OCI-LY1 (cell line): ENCODE measurements at regions not wholly inside any gene's neighbourhood (a gene's known extent, or its start where the extent isn't known, plus 50 kb on each side); places are given as distances from the start of the nearest gene placed in this dataset.

Experiments used
- H2AFZ ChIP-seq: fragments of 200-600 bp; sonication (generic), shearing (Covaris generic); 2 replicates; pipeline ENCODE4 v1.6.0; 2014; ENCODE audit warnings: antibody characterized with exemption, mild to moderate bottlenecking, low read length
- H3F3A ChIP-seq: fragments of 200-600 bp; sonication (generic), shearing (Covaris generic); 2 replicates; pipeline ENCODE4 v1.6.0; 2014; ENCODE audit warnings: mild to moderate bottlenecking, antibody characterized with exemption, low read length, moderate library complexity; ENCODE audit not compliant: insufficient read depth
- H3K27ac ChIP-seq: fragments of 200-600 bp; sonication (generic); 2 replicates; pipeline ENCODE4 v1.5.1; 2014; ENCODE audit warnings: low read length, mixed run types, mild to moderate bottlenecking, low read depth; ENCODE audit not compliant: poor library complexity, severe bottlenecking
- H3K27me3 ChIP-seq: fragments of 200-600 bp; sonication (generic); 2 replicates; pipeline ENCODE4 v1.6.0; 2014; ENCODE audit warnings: antibody characterized with exemption, mild to moderate bottlenecking, low read length, moderate library complexity; ENCODE audit not compliant: insufficient read depth
- H3K36me3 ChIP-seq: fragments of 200-600 bp; sonication (generic); 2 replicates; pipeline ENCODE4 v1.6.1; 2014; ENCODE audit warnings: mild to moderate bottlenecking, antibody characterized with exemption, low read length, moderate library complexity, mixed read lengths; ENCODE audit not compliant: insufficient read depth
- H3K4me1 ChIP-seq: fragments of 200-600 bp; sonication (generic); 2 replicates; pipeline ENCODE4 v1.5.1; 2014; ENCODE audit warnings: mild to moderate bottlenecking, low read length, moderate library complexity; ENCODE audit not compliant: insufficient read depth, severe bottlenecking
- H3K4me2 ChIP-seq: fragments of 200-600 bp; sonication (generic), shearing (Covaris generic); 2 replicates; pipeline ENCODE4 v1.6.1; 2014; ENCODE audit warnings: low read length
- H3K4me3 ChIP-seq: fragments of 200-600 bp; sonication (generic); 2 replicates; pipeline ENCODE4 v1.5.1; 2014; ENCODE audit warnings: low read length, low read depth, mild to moderate bottlenecking, mixed read lengths; ENCODE audit not compliant: poor library complexity, severe bottlenecking
- H3K79me2 ChIP-seq: fragments of 200-600 bp; shearing (Covaris generic); 2 replicates; pipeline ENCODE4 v1.6.1; 2016; ENCODE audit warnings: mixed run types, low read length, mixed read lengths; ENCODE audit not compliant: insufficient read depth
- H3K9ac ChIP-seq: fragments of 200-600 bp; sonication (generic), shearing (Covaris generic); 2 replicates; pipeline ENCODE4 v1.6.1; 2014; ENCODE audit warnings: mild to moderate bottlenecking, low read length, mixed read lengths
- H3K9me2 ChIP-seq: fragments of 200-600 bp; sonication (generic), shearing (Covaris generic); 2 replicates; pipeline ENCODE4 v1.6.1; 2014; ENCODE audit warnings: low read depth, mild to moderate bottlenecking, low read length, mixed read lengths
- H3K9me3 ChIP-seq: fragments of 200-600 bp; shearing (Covaris generic); 2 replicates; pipeline ENCODE4 v1.6.1; 2014; ENCODE audit warnings: low read length, mixed read lengths
- H4K20me1 ChIP-seq: fragments of 200-600 bp; sonication (generic), shearing (Covaris generic); 2 replicates; pipeline ENCODE4 v1.6.0; 2016; ENCODE audit warnings: mild to moderate bottlenecking, low read length; ENCODE audit not compliant: insufficient read depth
- CTCF ChIP-seq: fragments of 200-600 bp; sonication (generic), shearing (Covaris generic); IDR thresholded peaks from 2 replicates; pipeline ENCODE4 v1.5.1; 2017; ENCODE audit warnings: mild to moderate bottlenecking, antibody characterized with exemption, low read length, moderate library complexity, mixed read lengths
- EZH2 ChIP-seq: fragments of 200-600 bp; sonication (generic), shearing (Covaris generic); IDR thresholded peaks from 2 replicates; pipeline ENCODE4 v1.8.0; 2017; ENCODE audit warnings: borderline replicate concordance, mixed run types, mild to moderate bottlenecking, antibody characterized with exemption, low read length, moderate library complexity, mixed read lengths

DNA sequence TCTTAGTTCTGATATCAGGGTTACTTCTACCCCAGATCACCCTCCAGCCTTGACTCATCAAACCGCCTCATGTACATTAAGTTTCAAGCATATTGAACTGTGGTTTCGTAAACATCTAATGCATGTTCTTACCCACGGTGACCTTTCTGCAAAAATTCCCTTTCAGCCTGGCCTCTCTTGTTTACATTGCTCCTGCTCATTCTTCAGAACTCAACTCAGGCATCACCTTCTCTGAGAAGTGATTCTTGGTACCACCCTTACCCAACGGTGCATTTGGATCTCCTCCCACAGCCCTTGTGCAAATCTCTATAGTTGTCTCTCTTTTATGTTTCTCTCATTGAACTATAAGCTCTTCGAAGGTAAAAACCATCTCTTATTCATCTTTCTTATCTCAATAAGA lies 503.1 kb upstream of the PKDCC start:
- H3K4me3 ChIP-seq = no peak overlapping the region
- no peaks in the 10 kb centered on the region for H3K79me2 ChIP-seq

DNA sequence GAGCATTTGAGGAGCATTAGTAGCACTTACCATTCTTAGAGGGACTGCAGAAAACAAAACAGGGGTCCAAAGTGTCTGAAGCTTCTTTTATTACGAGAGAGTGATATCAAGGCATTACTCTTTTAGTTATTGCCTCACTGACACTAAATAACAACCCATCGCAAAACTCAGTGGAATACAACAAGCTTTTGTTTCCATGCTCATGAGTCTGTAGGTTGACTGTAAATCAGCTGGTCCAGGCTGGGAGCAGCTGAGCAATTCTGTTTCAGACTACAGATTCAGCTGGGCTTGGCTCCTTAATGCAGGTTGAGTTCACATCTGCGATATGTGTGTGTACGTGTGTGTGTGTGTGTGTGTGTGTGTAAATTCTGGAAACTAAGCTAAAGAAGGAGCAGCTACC lies 501.8 kb upstream of the PKDCC start:
- TF ChIP-seq CTCF (no peak), EZH2 (no peak)
- H3F3A ChIP-seq = no peaks in the 10 kb centered on the region
- H3K36me3 ChIP-seq = no peaks in the 10 kb centered on the region
- H3K9me2 ChIP-seq = no peaks in the 10 kb centered on the region
- no peaks in the 10 kb centered on the region for H3K27me3 ChIP-seq
- no peaks in the 10 kb centered on the region for H3K79me2 ChIP-seq
- H4K20me1 ChIP-seq = no peaks in the 10 kb centered on the region
- H3K9ac ChIP-seq = no peak overlapping the region
- no peaks in the 10 kb centered on the region for H3K9me3 ChIP-seq
- H2AFZ ChIP-seq = no peak overlapping the region
- no peak overlapping the region for H3K27ac ChIP-seq
- no peak overlapping the region for H3K4me2 ChIP-seq
- H3K4me1 ChIP-seq = no peaks in the 10 kb centered on the region
- H3K4me3 ChIP-seq = no peak overlapping the region

More for the DNA sequence above, 503.1 kb upstream of the PKDCC start:
- H3K9ac ChIP-seq = no peak overlapping the region
- no peaks in the 10 kb centered on the region for H4K20me1 ChIP-seq
- H3K9me2 ChIP-seq = no peaks in the 10 kb centered on the region
- no peak overlapping the region for H3K4me2 ChIP-seq
- H3K27me3 ChIP-seq = no peaks in the 10 kb centered on the region
- no peak overlapping the region for H2AFZ ChIP-seq
- H3F3A ChIP-seq = no peaks in the 10 kb centered on the region
- no peaks in the 10 kb centered on the region for H3K36me3 ChIP-seq
- H3K27ac ChIP-seq = no peak overlapping the region
- TF ChIP-seq EZH2 = no peak
- no peak for TF ChIP-seq CTCF
- no peaks in the 10 kb centered on the region for H3K9me3 ChIP-seq
- no peaks in the 10 kb centered on the region for H3K4me1 ChIP-seq

DNA sequence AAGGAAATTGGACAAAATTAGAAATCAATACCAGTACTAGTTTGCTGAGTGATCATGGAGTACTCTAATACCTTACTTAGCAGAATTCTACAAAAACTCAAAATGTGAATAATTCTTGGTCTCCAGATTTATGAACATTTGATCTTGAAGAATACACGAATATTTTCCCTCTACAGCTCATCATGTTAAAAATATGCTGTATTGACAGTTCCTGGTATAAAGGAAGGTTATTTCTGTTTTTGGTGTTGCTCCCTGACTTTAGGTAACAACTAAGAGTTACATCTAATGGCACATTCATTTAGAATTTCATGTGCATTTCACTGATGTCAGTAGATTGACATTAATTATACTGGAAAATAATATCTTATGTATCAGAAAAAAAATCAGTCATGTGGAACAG lies 479.2 kb upstream of the PKDCC start:
- H3K9me2 ChIP-seq = no peaks in the 10 kb centered on the region
- H3K4me1 ChIP-seq = no peaks in the 10 kb centered on the region
- H4K20me1 ChIP-seq = no peaks in the 10 kb centered on the region
- H3K4me2 ChIP-seq = no peak overlapping the region
- H3F3A ChIP-seq = no peaks in the 10 kb centered on the region
- TF ChIP-seq CTCF (no peak), EZH2 (no peak)
- no peak overlapping the region for H3K27ac ChIP-seq
- no peaks in the 10 kb centered on the region for H3K36me3 ChIP-seq
- H3K27me3 ChIP-seq = no peaks in the 10 kb centered on the region
- H3K79me2 ChIP-seq = no peaks in the 10 kb centered on the region
- H2AFZ ChIP-seq = no peak overlapping the region
- no peaks in the 10 kb centered on the region for H3K9me3 ChIP-seq
- no peak overlapping the region for H3K4me3 ChIP-seq
- H3K9ac ChIP-seq = no peak overlapping the region
